MM.1S (cell line): ENCODE measurements at regions not wholly inside any gene's neighbourhood (a gene's known extent, or its start where the extent isn't known, plus 50 kb on each side); places are given as distances from the start of the nearest gene placed in this dataset.

Experiments used
- DNase-seq: peaks from one replicate; pipeline ENCODE4 v3.0.0-alpha.2; 2015
- H2AFZ ChIP-seq: fragments of 300-600 bp; sonication (generic); 2 replicates; pipeline ENCODE4 v1.6.0; 2016; ENCODE audit warnings: antibody characterized with exemption, low read length
- H3F3A ChIP-seq: fragments of 300-600 bp; sonication (generic); 2 replicates; pipeline ENCODE4 v1.6.1; 2016; ENCODE audit warnings: mild to moderate bottlenecking, antibody characterized with exemption, low read length, moderate library complexity, mixed read lengths; ENCODE audit not compliant: insufficient read depth
- H3K27ac ChIP-seq: fragments of 300-600 bp; sonication (generic); 2 replicates; pipeline ENCODE4 v1.5.1; 2016; ENCODE audit warnings: mild to moderate bottlenecking, low read length
- H3K27me3 ChIP-seq: fragments of 300-600 bp; sonication (generic); replicated peaks from 2 replicates; pipeline ENCODE4 v1.6.0; 2016; ENCODE audit warnings: low read length; ENCODE audit not compliant: insufficient read depth
- H3K36me3 ChIP-seq: fragments of 300-600 bp; sonication (generic); replicated peaks from 2 replicates; pipeline ENCODE4 v1.6.1; 2016; ENCODE audit warnings: mild to moderate bottlenecking, low read length, mixed read lengths; ENCODE audit not compliant: insufficient read depth
- H3K4me1 ChIP-seq: fragments of 300-600 bp; sonication (generic); 2 replicates; pipeline ENCODE4 v1.6.1; 2016; ENCODE audit warnings: low read length, mixed read lengths
- H3K4me2 ChIP-seq: fragments of 300-600 bp; sonication (generic); 2 replicates; pipeline ENCODE4 v1.6.0; 2016; ENCODE audit warnings: low read depth, low read length
- H3K4me3 ChIP-seq: fragments of 300-600 bp; sonication (generic); 2 replicates; pipeline ENCODE4 v1.5.1; 2016; ENCODE audit warnings: low read length, mixed read lengths
- H3K79me2 ChIP-seq: fragments of 300-600 bp; sonication (generic); 2 replicates; pipeline ENCODE4 v1.6.1; 2016; ENCODE audit warnings: mixed run types, low read length, mixed read lengths
- H3K9ac ChIP-seq: fragments of 300-600 bp; sonication (generic); 2 replicates; pipeline ENCODE4 v1.6.1; 2016; ENCODE audit warnings: low read length, mixed read lengths
- H3K9me2 ChIP-seq: fragments of 300-600 bp; sonication (generic); replicated peaks from 2 replicates; pipeline ENCODE4 v1.6.1; 2016; ENCODE audit warnings: mild to moderate bottlenecking, low read length, mixed read lengths; ENCODE audit not compliant: insufficient read depth
- H3K9me3 ChIP-seq: fragments of 300-600 bp; sonication (generic); replicated peaks from 2 replicates; pipeline ENCODE4 v1.6.1; 2016; ENCODE audit warnings: mild to moderate bottlenecking, low read length, mixed read lengths; ENCODE audit not compliant: insufficient read depth
- H4K20me1 ChIP-seq: fragments of 300-600 bp; sonication (generic); 2 replicates; pipeline ENCODE4 v1.6.1; 2016; ENCODE audit warnings: mild to moderate bottlenecking, low read length, moderate library complexity, mixed read lengths; ENCODE audit not compliant: insufficient read depth
- EZH2 ChIP-seq: fragments of 300-600 bp; sonication (generic); optimal IDR thresholded peaks from 2 replicates; pipeline ENCODE3; 2017; ENCODE audit warnings: low read depth, mild to moderate bottlenecking, antibody characterized with exemption, low read length, mixed read lengths
- EZH2phosphoT487 ChIP-seq: fragments of 300-600 bp; sonication (generic); IDR thresholded peaks from 2 replicates; pipeline ENCODE4 v1.6.1; 2018; ENCODE audit warnings: antibody characterized with exemption, low read length
- TF ChIP-seq, protein P1 (sequence below): fragments of 300-600 bp; sonication (generic); IDR thresholded peaks from 2 replicates; pipeline ENCODE4 v1.5.1; 2016; ENCODE audit warnings: antibody characterized with exemption, low read length, mixed read lengths

DNA sequence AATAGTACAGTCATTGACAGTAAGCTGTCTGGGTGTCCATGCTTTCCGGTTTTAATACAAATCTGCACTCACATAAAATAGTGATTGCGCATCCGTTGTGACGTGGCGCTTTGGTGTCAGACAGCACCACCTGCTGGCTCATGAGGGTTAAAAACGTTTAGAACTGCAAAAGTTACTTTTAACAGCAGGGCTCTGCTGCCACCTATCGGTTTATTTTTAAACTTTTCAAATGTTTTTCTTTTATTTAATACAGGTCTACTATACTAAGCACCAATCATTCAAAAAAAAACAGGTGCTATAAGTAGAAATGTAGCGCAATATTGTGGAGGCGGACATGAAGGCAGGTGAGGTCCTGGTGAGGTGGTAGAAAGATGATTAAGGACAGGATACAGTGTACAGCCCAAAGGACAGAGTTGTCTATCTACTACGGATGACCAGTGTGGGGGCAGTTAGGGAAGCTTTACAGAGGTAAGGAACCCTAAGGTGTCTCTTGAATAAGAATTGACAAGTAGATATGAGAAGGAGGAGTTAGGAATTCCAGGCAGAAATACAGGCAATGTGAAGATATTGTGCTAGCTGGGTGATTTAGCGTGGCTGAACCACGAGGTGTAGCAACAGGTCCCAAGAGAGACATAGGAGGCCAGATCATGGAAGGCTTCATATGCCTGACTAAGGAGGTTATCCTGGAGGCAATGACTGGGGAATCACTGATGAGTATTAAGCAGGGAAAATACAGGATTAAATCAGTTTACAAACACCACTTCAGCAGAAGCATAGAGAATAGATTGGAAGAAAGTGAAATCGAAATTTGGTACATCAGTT is 91.5 kb upstream of the PRB2 start:
- no peaks in the 10 kb centered on the region for H3K27me3 ChIP-seq
- H3K4me2 ChIP-seq, result peak overlapping the region; percentile 52; the same call in 1 of the 2 replicates
- H3K79me2 ChIP-seq, result no peaks in the 10 kb centered on the region
- no peaks in the 10 kb centered on the region for H3K9me3 ChIP-seq
- peak overlapping the region; percentile 36 for H2AFZ ChIP-seq
- DNase-seq, result peak; percentile 91
- H3F3A ChIP-seq, result peaks cover 5% of the 10 kb centered on the region; the same call in 1 of the 2 replicates
- H3K4me3 ChIP-seq, result no peak overlapping the region; the same call in 1 of the 2 replicates
- H4K20me1 ChIP-seq, result no peaks in the 10 kb centered on the region
- no peak overlapping the region for H3K9ac ChIP-seq
- H3K9me2 ChIP-seq, result no peaks in the 10 kb centered on the region
- H3K36me3 ChIP-seq, result no peaks in the 10 kb centered on the region
- H3K27ac ChIP-seq, result no peak overlapping the region
- TF ChIP-seq EZH2 (no peak), EZH2phosphoT487 (no peak)
- TF ChIP-seq, protein P1, sequence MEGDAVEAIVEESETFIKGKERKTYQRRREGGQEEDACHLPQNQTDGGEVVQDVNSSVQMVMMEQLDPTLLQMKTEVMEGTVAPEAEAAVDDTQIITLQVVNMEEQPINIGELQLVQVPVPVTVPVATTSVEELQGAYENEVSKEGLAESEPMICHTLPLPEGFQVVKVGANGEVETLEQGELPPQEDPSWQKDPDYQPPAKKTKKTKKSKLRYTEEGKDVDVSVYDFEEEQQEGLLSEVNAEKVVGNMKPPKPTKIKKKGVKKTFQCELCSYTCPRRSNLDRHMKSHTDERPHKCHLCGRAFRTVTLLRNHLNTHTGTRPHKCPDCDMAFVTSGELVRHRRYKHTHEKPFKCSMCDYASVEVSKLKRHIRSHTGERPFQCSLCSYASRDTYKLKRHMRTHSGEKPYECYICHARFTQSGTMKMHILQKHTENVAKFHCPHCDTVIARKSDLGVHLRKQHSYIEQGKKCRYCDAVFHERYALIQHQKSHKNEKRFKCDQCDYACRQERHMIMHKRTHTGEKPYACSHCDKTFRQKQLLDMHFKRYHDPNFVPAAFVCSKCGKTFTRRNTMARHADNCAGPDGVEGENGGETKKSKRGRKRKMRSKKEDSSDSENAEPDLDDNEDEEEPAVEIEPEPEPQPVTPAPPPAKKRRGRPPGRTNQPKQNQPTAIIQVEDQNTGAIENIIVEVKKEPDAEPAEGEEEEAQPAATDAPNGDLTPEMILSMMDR, result peak; percentile 98
- H3K4me1 ChIP-seq, result peaks cover 9% of the 10 kb centered on the region; the same call in 1 of the 2 replicates

DNA sequence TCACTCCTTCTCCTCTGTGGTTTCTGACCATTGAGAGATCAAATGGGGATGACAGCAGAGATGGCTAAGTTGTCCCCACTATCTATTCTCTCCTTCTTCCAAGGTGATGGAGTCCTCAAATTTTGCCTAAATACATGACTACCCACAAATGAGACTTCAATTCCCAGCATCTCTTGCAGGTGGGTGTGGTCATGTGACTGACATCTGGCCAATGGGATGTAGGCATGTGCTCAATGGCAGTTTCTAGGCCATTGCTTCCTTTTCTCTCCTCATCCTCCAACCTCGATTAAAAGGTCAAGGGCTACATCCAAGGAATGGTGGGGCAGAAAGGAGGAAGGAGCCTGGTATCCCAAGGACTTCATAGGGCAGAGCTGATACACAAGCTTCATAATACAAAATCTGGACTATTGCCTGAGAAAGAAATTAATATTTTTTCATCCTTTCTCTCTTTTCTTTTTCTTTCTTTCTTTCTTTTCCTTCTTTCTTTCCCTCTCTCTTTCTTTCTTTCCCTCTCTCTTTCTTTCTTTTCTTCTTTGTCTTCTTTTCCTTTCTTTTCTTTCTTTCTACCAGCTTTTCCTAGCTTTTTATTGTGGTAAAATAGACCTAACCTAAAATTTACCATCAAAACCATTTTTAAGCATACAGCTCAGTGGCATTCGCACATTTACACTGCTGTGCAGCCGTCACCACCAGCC is 100.9 kb upstream of the PRB2 start:
- Histone ChIP-seq H3F3A (no peaks in the 10 kb centered on the region), H3K79me2 (no peaks in the 10 kb centered on the region), H4K20me1 (no peaks in the 10 kb centered on the region), H2AFZ (no peak overlapping the region), H3K36me3 (no peaks in the 10 kb centered on the region), H3K4me2 (no peak overlapping the region), H3K9me3 (no peaks in the 10 kb centered on the region), H3K4me3 (no peak overlapping the region), H3K4me1 (no peaks in the 10 kb centered on the region), H3K9me2 (no peaks in the 10 kb centered on the region), H3K9ac (no peak overlapping the region), H3K27me3 (no peaks in the 10 kb centered on the region), H3K27ac (no peak overlapping the region)
- DNase-seq, result no peak
- no peak for TF ChIP-seq EZH2
- TF ChIP-seq, protein P1, result no peak
- no peak for TF ChIP-seq EZH2phosphoT487

DNA sequence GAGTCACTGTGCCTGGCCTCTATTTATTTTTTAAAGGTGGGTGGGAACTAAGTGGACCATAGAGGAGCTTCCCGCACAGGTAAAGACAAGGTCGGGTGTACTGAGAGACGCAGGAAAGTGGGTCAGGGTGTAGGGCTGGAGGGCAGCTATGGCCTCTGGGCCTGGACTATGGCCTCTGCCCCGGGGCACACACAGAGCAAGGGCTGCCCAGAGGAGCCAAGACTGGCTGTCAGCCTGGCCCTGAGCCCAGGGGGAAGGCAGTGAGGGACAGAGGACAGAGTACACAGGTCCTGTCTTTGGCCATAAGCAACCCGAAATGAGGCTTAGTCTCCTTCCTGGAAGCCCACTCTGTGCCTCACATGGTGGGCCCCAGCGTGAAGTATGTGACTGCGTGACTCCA is 102.1 kb upstream of the PRB2 start:
- H3K9me2 ChIP-seq, result no peaks in the 10 kb centered on the region
- H2AFZ ChIP-seq, result no peak overlapping the region
- H3K27me3 ChIP-seq, result no peaks in the 10 kb centered on the region
- H3F3A ChIP-seq, result no peaks in the 10 kb centered on the region
- H3K4me1 ChIP-seq, result no peaks in the 10 kb centered on the region
- no peak overlapping the region for H3K27ac ChIP-seq
- no peak overlapping the region for H3K4me3 ChIP-seq
- no peak overlapping the region for H3K4me2 ChIP-seq
- no peaks in the 10 kb centered on the region for H3K79me2 ChIP-seq
- H3K9ac ChIP-seq, result no peak overlapping the region
- no peak for DNase-seq
- no peaks in the 10 kb centered on the region for H4K20me1 ChIP-seq
- no peaks in the 10 kb centered on the region for H3K9me3 ChIP-seq
- TF ChIP-seq EZH2 (no peak), EZH2phosphoT487 (no peak)
- TF ChIP-seq, protein P1, result no peak
- H3K36me3 ChIP-seq, result no peaks in the 10 kb centered on the region
